SK-N-MC (cell line): ENCODE measurements at regions not wholly inside any gene's neighbourhood (a gene's known extent, or its start where the extent isn't known, plus 50 kb on each side); places are given as distances from the start of the nearest gene placed in this dataset.

Experiments used
- EZH2 ChIP-seq: fragments of 200-600 bp; sonication (generic); IDR thresholded peaks from one replicate; pipeline ENCODE4 v1.6.1; 2017; ENCODE audit warnings: antibody characterized with exemption
- FOXP2 ChIP-seq: optimal IDR thresholded peaks from 2 replicates; pipeline ENCODE3; 2011; ENCODE audit warnings: mild to moderate bottlenecking, moderate library complexity; ENCODE audit not compliant: insufficient read depth; ENCODE audit errors: extremely low read length, control extremely low read depth
- POLR2AphosphoS5 ChIP-seq: IDR thresholded peaks from 2 replicates; pipeline ENCODE4 v1.6.1; 2012; ENCODE audit warnings: mild to moderate bottlenecking, low read depth, low read length, borderline replicate concordance

DNA sequence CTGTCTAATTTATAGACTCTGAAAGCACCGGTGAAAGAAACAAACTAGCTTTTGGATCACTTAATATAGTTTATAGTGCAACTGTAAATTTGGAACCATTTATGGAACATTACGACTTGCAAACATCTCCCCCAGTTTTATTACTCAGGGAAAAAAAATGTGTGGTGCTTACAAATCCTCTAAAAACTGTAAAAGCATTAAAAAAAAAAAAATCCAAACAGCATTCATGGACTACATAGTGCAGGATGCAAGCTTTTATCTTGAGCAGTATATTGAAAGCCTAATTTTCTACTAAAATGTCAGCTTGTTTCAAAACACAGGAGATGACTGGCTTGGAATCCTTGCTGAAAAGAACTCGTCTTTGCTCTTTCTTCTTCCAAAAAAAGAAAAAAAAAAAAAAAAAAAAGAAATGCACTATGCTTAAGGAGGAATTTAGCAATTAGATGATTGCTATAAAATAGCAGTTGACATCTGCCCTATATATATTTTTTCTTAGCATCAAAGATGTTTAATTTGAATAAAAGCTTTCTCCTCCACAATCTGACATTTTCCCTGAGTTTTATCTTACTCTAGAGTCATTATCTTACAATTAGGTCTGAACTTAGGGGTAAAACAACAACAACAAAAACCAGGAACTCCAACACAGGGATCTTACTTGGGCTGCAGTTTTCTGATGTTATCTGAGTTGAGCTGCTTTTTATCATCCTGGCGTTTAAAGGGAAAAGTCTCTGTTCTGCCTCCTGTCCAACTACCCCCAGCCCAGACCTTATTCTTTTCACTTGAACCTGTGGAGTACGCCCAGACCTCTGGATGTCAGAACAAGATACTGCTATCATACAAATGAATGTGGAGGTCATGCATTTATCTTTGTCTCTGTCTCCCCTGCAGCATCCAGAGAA, 62.6 kb upstream of the PDZRN3 start:
- TF ChIP-seq POLR2AphosphoS5, result no peak
- TF ChIP-seq EZH2, result no peak
- TF ChIP-seq FOXP2, result no peak
